ENCODE measurements at regions not wholly inside any gene's neighbourhood (a gene's known extent, or its start where the extent isn't known, plus 50 kb on each side); places are given as distances from the start of the nearest gene placed in this dataset.

- ATAC-seq (ENCODE audit: poor library complexity) (no peak), DNase-seq (no peak)
- POLR2A ChIA-PET, result no interaction called here
- H3K27ac Mint-ChIP-seq, result no peak overlapping the region
- CTCF ChIA-PET, result no interaction called here
- H3K27me3 Mint-ChIP-seq, result no peaks in the 10 kb centered on the region
- H3K27me3 ChIP-seq (ENCODE audit: control insufficient read depth in 1 of 2, insufficient read depth in 2 of 2, low read length in 2 of 2), result no peaks in the 10 kb centered on the region
- H3K36me3 Mint-ChIP-seq (ENCODE audit: low read depth), result no peaks in the 10 kb centered on the region
- intact Hi-C loops (cut with DNase I, micrococcal nuclease), result no loop called here
- H3K4me1 Mint-ChIP-seq (ENCODE audit: low read depth), result no peaks in the 10 kb centered on the region
- H3K36me3 ChIP-seq (ENCODE audit: insufficient read depth, low read length), result no peaks in the 10 kb centered on the region
- H3K4me3 ChIP-seq (ENCODE audit: low read length), result no peak overlapping the region
- no peaks in the 10 kb centered on the region for H3K4me1 ChIP-seq (ENCODE audit: insufficient read depth, low read length)
- no peak overlapping the region for H3K27ac ChIP-seq (ENCODE audit: low read depth in 1 of 2, low read length in 2 of 2)
- TF ChIP-seq CTCF (IDR thresholded peaks at IDR 0.05), result no peak
- H3K9me3 ChIP-seq (ENCODE audit: control insufficient read depth in 1 of 2, insufficient read depth in 1 of 2, low read length in 2 of 2), result peaks cover 0 to 6% of the 10 kb centered on the region in 2 experiments
- no peak overlapping the region for H3K4me3 Mint-ChIP-seq
- H3K9me3 Mint-ChIP-seq, result peaks cover 17% of the 10 kb centered on the region
Observed at GRCh38 chr3:20861454-20861853, 675.4 kb upstream of the SGO1 start.

GRCh38 chr3:20857636-20858035, 671.6 kb upstream of the SGO1 start:
- Mint-ChIP-seq H3K4me3 (no peak overlapping the region), H3K27me3 (no peaks in the 10 kb centered on the region), H3K9me3 (peaks cover 10% of the 10 kb centered on the region), H3K4me1 (ENCODE audit: low read depth) (no peaks in the 10 kb centered on the region), H3K27ac (no peak overlapping the region), H3K36me3 (ENCODE audit: low read depth) (no peaks in the 10 kb centered on the region)
- no peak for DNase-seq
- ChIA-PET CTCF (no interaction called here), POLR2A (interaction anchor here (0.5 kb wide), 1 partner anchor 1208 kb away, joined by 3 read pairs; no protein-coding TSS in a partner anchor)
- H3K27me3 ChIP-seq (ENCODE audit: control insufficient read depth in 1 of 2, insufficient read depth in 2 of 2, low read length in 2 of 2), result no peaks in the 10 kb centered on the region
- H3K4me3 ChIP-seq (ENCODE audit: low read length), result no peak overlapping the region
- no peak overlapping the region for H3K27ac ChIP-seq (ENCODE audit: low read depth in 1 of 2, low read length in 2 of 2)
- no peak for TF ChIP-seq CTCF (IDR thresholded peaks at IDR 0.05)
- intact Hi-C loops (cut with DNase I, micrococcal nuclease), result no loop called here
- H3K36me3 ChIP-seq (ENCODE audit: insufficient read depth, low read length), result no peaks in the 10 kb centered on the region
- H3K9me3 ChIP-seq (ENCODE audit: control insufficient read depth in 1 of 2, insufficient read depth in 1 of 2, low read length in 2 of 2), result no peaks in the 10 kb centered on the region
- ATAC-seq (ENCODE audit: poor library complexity), result no peak
- no peaks in the 10 kb centered on the region for H3K4me1 ChIP-seq (ENCODE audit: insufficient read depth, low read length)

- TF ChIP-seq CTCF (IDR thresholded peaks at IDR 0.05), result no peak
- Mint-ChIP-seq H3K27me3 (no peaks in the 10 kb centered on the region), H3K36me3 (ENCODE audit: low read depth) (no peaks in the 10 kb centered on the region), H3K9me3 (peaks cover 10% of the 10 kb centered on the region), H3K27ac (no peak overlapping the region), H3K4me3 (no peak overlapping the region), H3K4me1 (ENCODE audit: low read depth) (no peaks in the 10 kb centered on the region)
- Histone ChIP-seq H3K27me3 (ENCODE audit: control insufficient read depth in 1 of 2, insufficient read depth in 2 of 2, low read length in 2 of 2) (no peaks in the 10 kb centered on the region), H3K4me3 (ENCODE audit: low read length) (no peak overlapping the region), H3K4me1 (ENCODE audit: insufficient read depth, low read length) (no peaks in the 10 kb centered on the region), H3K27ac (ENCODE audit: low read depth in 1 of 2, low read length in 2 of 2) (no peak overlapping the region), H3K36me3 (ENCODE audit: insufficient read depth, low read length) (no peaks in the 10 kb centered on the region), H3K9me3 (ENCODE audit: control insufficient read depth in 1 of 2, insufficient read depth in 1 of 2, low read length in 2 of 2) (no peaks in the 10 kb centered on the region)
- intact Hi-C loops (cut with DNase I, micrococcal nuclease), result no loop called here
- ChIA-PET CTCF (no interaction called here), POLR2A (no interaction called here)
- ATAC-seq (ENCODE audit: poor library complexity) (no peak), DNase-seq (no peak)
Observed at GRCh38 chr3:20853890-20854289, 667.9 kb upstream of the SGO1 start.
